Right atrium auricular region (tissue), 2 donors: ENCODE measurements at regions not wholly inside any gene's neighbourhood (a gene's known extent, or its start where the extent isn't known, plus 50 kb on each side); places are given as distances from the start of the nearest gene placed in this dataset.

ENCODE experiments used
- DNase-seq: peaks from one replicate; pipeline ENCODE4 v3.0.0-alpha.2; 2019; ENCODE audit warnings: low spot score
- H3K27ac ChIP-seq, 2 donors: fragments of 200-600 bp; sonication (generic); 1 replicate in 1 of 2; 2 replicates in 1 of 2; pipeline ENCODE4 v1.5.1; 2016 to 2019
- H3K27me3 ChIP-seq, 2 donors: fragments of 200-600 bp; sonication (generic); one replicate each; pipeline versions ENCODE4 v1.5.1 to v1.6.0; 2017 to 2019
- H3K36me3 ChIP-seq: fragments of 200-600 bp; sonication (generic); one replicate; pipeline ENCODE4 v1.5.1; 2016
- H3K4me1 ChIP-seq, 2 donors: fragments of 200-600 bp; sonication (generic); one replicate each; pipeline versions ENCODE4 v1.5.1 to v1.6.0; 2017 to 2019
- H3K4me3 ChIP-seq, 2 donors: fragments of 200-600 bp; sonication (generic); 1 replicate in 1 of 2; 2 replicates in 1 of 2; pipeline ENCODE4 v1.5.1; 2017 to 2019; ENCODE audit warnings: mild to moderate bottlenecking in 1 of 2, moderate library complexity in 1 of 2
- H3K9me3 ChIP-seq, 2 donors: fragments of 200-600 bp; sonication (generic); one replicate each; pipeline ENCODE4 v1.5.1; 2019
- TF ChIP-seq, protein P1 (sequence below), 2 donors: fragments of 200-600 bp; sonication (generic); IDR thresholded peaks; one replicate each; pipeline ENCODE4 v1.5.1; 2019; ENCODE audit warnings: antibody characterized with exemption in 2 of 2

DNA sequence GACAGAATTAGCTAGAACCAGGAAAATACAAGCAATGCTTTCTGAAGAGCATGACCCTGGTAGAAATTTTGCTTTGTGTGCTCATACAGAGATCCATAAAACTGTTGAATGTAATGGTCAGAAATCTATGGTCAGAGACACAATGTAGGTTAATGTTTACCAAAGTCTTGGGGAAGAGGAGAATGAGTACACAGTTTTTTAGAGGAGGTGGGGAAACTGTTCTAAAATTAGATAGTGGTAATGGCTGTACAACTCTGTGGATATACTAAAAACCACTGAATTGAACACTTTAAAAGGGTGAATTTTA, 109.5 kb upstream of the ARHGAP5 start:
- Histone ChIP-seq H3K4me3 (no peak overlapping the region), H3K9me3 (peaks cover 0 to 10% of the 10 kb centered on the region in 2 donors), H3K4me1 (peaks cover 0 to 44% of the 10 kb centered on the region in 2 donors), H3K36me3 (no peaks in the 10 kb centered on the region), H3K27ac (peak overlapping the region in 1 of 2 donors; percentile 47), H3K27me3 (no peaks in the 10 kb centered on the region)
- TF ChIP-seq, protein P1, sequence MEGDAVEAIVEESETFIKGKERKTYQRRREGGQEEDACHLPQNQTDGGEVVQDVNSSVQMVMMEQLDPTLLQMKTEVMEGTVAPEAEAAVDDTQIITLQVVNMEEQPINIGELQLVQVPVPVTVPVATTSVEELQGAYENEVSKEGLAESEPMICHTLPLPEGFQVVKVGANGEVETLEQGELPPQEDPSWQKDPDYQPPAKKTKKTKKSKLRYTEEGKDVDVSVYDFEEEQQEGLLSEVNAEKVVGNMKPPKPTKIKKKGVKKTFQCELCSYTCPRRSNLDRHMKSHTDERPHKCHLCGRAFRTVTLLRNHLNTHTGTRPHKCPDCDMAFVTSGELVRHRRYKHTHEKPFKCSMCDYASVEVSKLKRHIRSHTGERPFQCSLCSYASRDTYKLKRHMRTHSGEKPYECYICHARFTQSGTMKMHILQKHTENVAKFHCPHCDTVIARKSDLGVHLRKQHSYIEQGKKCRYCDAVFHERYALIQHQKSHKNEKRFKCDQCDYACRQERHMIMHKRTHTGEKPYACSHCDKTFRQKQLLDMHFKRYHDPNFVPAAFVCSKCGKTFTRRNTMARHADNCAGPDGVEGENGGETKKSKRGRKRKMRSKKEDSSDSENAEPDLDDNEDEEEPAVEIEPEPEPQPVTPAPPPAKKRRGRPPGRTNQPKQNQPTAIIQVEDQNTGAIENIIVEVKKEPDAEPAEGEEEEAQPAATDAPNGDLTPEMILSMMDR (IDR thresholded peaks at IDR 0.05) = no peak
- no peak for DNase-seq

DNA sequence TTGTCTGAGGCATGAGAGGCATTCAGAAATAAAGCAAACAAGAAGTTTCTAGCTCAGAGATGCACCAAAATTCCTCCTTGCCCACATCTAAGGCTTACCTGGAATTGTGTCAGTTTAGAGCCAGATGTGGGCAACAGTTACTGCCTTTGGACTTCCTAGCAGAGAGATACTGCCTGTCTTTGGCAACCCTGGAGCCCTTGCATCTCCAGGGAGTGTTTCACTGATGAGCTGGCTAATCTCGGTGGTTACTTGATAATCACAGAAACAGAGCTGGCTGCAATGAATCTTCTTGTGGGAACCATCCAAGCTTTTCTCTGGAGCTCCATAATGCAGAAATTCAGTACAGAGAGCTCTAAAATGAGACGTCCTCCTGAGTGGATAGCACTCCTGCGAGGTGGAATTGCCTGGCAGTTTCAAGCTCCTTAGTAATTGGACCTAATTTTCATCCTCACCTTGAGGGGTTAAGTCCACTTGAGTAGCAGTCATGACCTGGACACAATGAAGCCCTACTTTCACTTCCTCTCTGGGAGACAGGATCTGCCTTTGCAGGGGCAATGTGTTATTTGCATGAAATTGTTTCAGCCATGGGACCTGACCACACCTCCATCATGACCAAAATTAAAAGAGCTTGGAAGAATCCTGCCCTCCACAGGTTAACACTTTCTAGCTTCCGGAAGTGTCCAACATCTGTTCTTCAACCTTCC, 108.8 kb upstream of the ARHGAP5 start:
- no peaks in the 10 kb centered on the region for H3K36me3 ChIP-seq
- no peaks in the 10 kb centered on the region for H3K27me3 ChIP-seq
- DNase-seq = no peak
- H3K4me3 ChIP-seq = no peak overlapping the region
- H3K4me1 ChIP-seq = peaks cover 0 to 44% of the 10 kb centered on the region in 2 donors
- TF ChIP-seq, protein P1 (IDR thresholded peaks at IDR 0.05) = no peak
- H3K9me3 ChIP-seq = peaks cover 0 to 10% of the 10 kb centered on the region in 2 donors
- H3K27ac ChIP-seq = peak overlapping the region in 1 of 2 donors; percentile 47

DNA sequence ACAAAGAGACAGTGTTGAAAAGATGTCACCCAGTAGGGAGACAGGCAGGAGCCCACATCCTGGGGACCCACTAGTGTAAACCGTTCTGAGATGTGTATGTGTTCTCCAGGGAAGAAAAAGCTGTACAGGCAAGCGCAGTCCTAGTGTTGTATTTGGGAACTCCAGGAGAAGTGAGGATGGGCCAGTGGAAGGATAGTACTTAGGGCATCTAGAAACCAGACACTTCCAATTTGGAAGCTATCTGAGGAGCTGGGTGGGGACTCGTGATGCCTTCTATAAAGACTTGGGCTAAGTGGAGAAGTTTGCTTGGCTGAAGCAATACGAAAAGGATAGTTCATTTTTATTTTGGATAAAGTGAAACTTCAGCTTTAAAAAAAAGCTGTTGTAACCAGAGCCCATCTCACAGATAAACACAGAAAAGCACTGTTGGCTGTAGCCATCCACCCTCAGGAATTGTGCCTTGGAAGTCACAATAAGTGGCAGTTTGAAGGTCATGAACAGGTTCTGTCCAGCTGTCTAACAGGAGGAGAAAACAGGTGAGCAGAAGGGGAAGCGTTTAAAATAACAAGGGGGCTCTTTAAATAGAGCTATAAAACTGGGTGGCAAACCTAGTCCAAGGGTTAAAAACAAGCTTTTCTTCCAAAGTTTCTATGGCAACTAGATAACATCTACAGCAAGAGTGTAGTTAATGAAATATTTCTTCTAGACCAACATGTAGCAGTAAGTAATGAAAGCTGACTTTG, 108.0 kb upstream of the ARHGAP5 start:
- Histone ChIP-seq H3K4me3 (no peak overlapping the region), H3K27ac (peak overlapping the region in 1 of 2 donors; percentile 36), H3K4me1 (peaks cover 0 to 44% of the 10 kb centered on the region in 2 donors), H3K27me3 (no peaks in the 10 kb centered on the region), H3K9me3 (peaks cover 2 to 16% of the 10 kb centered on the region in 2 donors), H3K36me3 (no peaks in the 10 kb centered on the region)
- DNase-seq = no peak
- TF ChIP-seq, protein P1 (IDR thresholded peaks at IDR 0.05) = no peak

DNA sequence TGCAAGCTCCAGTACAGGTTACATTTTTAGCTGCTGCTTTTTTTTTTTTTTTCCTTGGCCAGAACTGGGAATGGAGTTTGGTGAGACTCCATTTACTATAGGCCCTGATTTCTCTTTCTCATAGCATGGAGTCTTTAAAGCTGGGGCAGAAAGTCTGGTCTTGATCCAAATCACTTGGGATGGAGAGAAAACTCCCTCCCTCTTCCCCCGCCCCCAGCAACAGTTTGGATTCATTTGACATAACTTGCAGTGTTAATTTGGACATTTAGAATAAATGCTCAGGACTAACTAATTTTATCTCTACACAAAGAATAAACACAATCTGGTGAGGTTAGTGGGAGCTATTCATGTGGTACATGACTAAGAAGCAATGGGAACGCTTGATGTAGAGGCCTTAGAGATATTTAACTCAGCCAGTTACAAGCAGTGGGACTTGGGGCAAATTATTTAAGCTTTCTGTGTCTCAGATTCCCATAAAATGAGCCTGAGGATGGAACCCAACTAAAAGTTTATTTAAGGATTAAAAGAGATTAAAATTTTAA, 107.3 kb upstream of the ARHGAP5 start:
- TF ChIP-seq, protein P1 (IDR thresholded peaks at IDR 0.05) = no peak
- no peak for DNase-seq
- no peaks in the 10 kb centered on the region for H3K36me3 ChIP-seq
- peaks cover 0 to 41% of the 10 kb centered on the region in 2 donors for H3K4me1 ChIP-seq
- H3K4me3 ChIP-seq = no peak overlapping the region
- peak overlapping the region in 1 of 2 donors; percentile 36 for H3K27ac ChIP-seq
- H3K9me3 ChIP-seq = peaks cover 7 to 22% of the 10 kb centered on the region in 2 donors
- no peaks in the 10 kb centered on the region for H3K27me3 ChIP-seq

DNA sequence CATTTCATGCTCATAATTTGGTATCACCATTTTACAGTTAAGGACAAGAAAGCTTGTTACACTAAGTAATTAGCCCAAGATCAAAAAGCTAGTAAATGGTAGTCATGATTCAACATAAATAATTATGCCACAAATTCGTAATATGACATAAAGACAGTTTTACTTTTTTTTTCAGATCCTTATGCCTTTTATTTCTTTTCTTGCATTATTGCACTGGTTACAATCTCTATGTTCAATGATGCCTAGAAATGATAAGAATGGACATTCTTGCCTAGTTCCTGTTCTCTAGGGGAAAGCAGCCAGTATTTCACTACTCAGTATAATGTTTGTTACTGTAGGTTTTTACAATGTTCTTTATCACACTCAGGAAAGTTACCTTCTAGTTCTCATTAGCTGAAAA, 106.4 kb upstream of the ARHGAP5 start:
- TF ChIP-seq, protein P1 (IDR thresholded peaks at IDR 0.05) = no peak
- peaks cover 7 to 22% of the 10 kb centered on the region in 2 donors for H3K9me3 ChIP-seq
- no peaks in the 10 kb centered on the region for H3K36me3 ChIP-seq
- no peak for DNase-seq
- H3K27ac ChIP-seq = no peak overlapping the region
- no peak overlapping the region for H3K4me3 ChIP-seq
- H3K27me3 ChIP-seq = no peaks in the 10 kb centered on the region
- H3K4me1 ChIP-seq = peaks cover 0 to 31% of the 10 kb centered on the region in 2 donors
